ENCODE measurements at regions not wholly inside any gene's neighbourhood (a gene's known extent, or its start where the extent isn't known, plus 50 kb on each side); places are given as distances from the start of the nearest gene placed in this dataset.

DNA sequence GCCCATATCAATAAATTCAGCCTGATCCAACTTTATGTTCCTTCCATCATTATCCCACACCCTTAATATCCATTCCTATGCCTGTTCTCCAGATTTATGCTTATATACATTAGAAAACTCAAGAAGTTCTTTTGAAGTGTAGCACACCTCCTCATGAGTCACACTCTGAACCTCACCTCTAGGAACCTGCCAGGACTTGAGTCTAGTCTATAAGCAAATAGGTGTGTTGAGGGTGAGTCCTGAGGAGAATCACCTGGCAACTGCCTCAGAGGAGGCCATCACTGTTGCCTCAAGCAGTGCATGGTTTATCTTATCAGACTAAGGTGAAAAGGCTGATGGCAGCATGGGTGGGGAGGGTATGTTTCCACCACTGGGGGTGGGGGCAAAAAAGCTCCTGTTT is 496.7 kb downstream of the C6orf118 start:
- Histone ChIP-seq H2BK20ac (ENCODE audit: low read depth, low read length) (no peak overlapping the region), H2AK9ac (replicated peaks; ENCODE audit: low read depth, low read length, poor library complexity) (no peak overlapping the region), H3K18ac (ENCODE audit: low read depth, low read length) (no peak overlapping the region), H3K79me1 (ENCODE audit: low read depth in 1 of 2, low read length in 2 of 2) (no peaks in the 10 kb centered on the region), H3K56ac (ENCODE audit: extremely low read depth, insufficient read depth, low read length) (no peak overlapping the region), H3K4ac (ENCODE audit: low read depth, low read length) (no peak overlapping the region), H3K14ac (replicated peaks; ENCODE audit: low read depth, low read length) (no peak overlapping the region), H3K9ac (ENCODE audit: low read depth, low read length) (no peak overlapping the region), H4K5ac (ENCODE audit: low read depth, low read length) (no peak overlapping the region), H4K8ac (ENCODE audit: low read depth in 2 of 2, low read length in 2 of 2) (no peak overlapping the region), H3K23ac (ENCODE audit: low read depth, low read length) (no peak overlapping the region), H3K4me1 (ENCODE audit: control insufficient read depth, insufficient read depth, low read length) (no peaks in the 10 kb centered on the region), H4K91ac (ENCODE audit: insufficient read depth, low read depth, low read length) (no peak overlapping the region), H3K27me3 (ENCODE audit: control insufficient read depth, insufficient read depth, low read length) (no peaks in the 10 kb centered on the region), H2BK15ac (ENCODE audit: low read depth, low read length) (no peak overlapping the region), H2AK5ac (ENCODE audit: low read depth, low read length) (no peak overlapping the region), H3K36me3 (ENCODE audit: control insufficient read depth, insufficient read depth, low read length) (no peaks in the 10 kb centered on the region), H3K9me1 (ENCODE audit: insufficient read depth, low read length) (no peaks in the 10 kb centered on the region), H3K4me3 (ENCODE audit: insufficient read depth, low read depth, low read length) (no peak overlapping the region), H3K27ac (ENCODE audit: insufficient read depth, low read length) (no peak overlapping the region), H4K20me1 (ENCODE audit: insufficient read depth, low read length) (no peaks in the 10 kb centered on the region), H3K9me3 (ENCODE audit: control insufficient read depth, insufficient read depth, low read length) (peaks cover 31% of the 10 kb centered on the region), H2AFZ (replicated peaks; ENCODE audit: low read length, poor library complexity) (no peak overlapping the region), H3K4me2 (ENCODE audit: low read depth, low read length) (no peak overlapping the region), H2BK120ac (ENCODE audit: low read depth, low read length) (no peak overlapping the region), H2BK5ac (ENCODE audit: low read depth, low read length, poor library complexity, severe bottlenecking) (no peak overlapping the region)
- TF ChIP-seq MAZ (IDR thresholded peaks at IDR 0.05; ENCODE audit: borderline replicate concordance, low read depth, low read length) (no peak), NFE2L2 (IDR thresholded peaks at IDR 0.05; ENCODE audit: low read depth, low read length) (no peak), SMC3 (IDR thresholded peaks at IDR 0.05; ENCODE audit: low read depth, low read length) (no peak), FOS (IDR thresholded peaks at IDR 0.05; ENCODE audit: low read depth, low read length) (no peak), POLR2A (IDR thresholded peaks at IDR 0.05; ENCODE audit: low read depth, low read length) (no peak), CEBPB (IDR thresholded peaks at IDR 0.05; ENCODE audit: low read depth, low read length) (no peak), MXI1 (IDR thresholded peaks at IDR 0.05; ENCODE audit: borderline replicate concordance, low read depth, low read length) (no peak), MAFK (IDR thresholded peaks at IDR 0.05; ENCODE audit: low read depth, low read length) (no peak), RFX5 (IDR thresholded peaks at IDR 0.05; ENCODE audit: low read depth, low read length) (no peak), RCOR1 (IDR thresholded peaks at IDR 0.05; ENCODE audit: insufficient replicate concordance, low read length) (no peak)
- TF ChIP-seq, protein P1, sequence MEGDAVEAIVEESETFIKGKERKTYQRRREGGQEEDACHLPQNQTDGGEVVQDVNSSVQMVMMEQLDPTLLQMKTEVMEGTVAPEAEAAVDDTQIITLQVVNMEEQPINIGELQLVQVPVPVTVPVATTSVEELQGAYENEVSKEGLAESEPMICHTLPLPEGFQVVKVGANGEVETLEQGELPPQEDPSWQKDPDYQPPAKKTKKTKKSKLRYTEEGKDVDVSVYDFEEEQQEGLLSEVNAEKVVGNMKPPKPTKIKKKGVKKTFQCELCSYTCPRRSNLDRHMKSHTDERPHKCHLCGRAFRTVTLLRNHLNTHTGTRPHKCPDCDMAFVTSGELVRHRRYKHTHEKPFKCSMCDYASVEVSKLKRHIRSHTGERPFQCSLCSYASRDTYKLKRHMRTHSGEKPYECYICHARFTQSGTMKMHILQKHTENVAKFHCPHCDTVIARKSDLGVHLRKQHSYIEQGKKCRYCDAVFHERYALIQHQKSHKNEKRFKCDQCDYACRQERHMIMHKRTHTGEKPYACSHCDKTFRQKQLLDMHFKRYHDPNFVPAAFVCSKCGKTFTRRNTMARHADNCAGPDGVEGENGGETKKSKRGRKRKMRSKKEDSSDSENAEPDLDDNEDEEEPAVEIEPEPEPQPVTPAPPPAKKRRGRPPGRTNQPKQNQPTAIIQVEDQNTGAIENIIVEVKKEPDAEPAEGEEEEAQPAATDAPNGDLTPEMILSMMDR (conservative IDR thresholded peaks at IDR 0.05; ENCODE audit: low read depth, low read length), result no peak
- TF ChIP-seq, protein P2, sequence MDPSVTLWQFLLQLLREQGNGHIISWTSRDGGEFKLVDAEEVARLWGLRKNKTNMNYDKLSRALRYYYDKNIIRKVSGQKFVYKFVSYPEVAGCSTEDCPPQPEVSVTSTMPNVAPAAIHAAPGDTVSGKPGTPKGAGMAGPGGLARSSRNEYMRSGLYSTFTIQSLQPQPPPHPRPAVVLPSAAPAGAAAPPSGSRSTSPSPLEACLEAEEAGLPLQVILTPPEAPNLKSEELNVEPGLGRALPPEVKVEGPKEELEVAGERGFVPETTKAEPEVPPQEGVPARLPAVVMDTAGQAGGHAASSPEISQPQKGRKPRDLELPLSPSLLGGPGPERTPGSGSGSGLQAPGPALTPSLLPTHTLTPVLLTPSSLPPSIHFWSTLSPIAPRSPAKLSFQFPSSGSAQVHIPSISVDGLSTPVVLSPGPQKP (IDR thresholded peaks at IDR 0.05; ENCODE audit: borderline replicate concordance, low read depth, low read length), result no peak
- ChIA-PET POLR2A (ENCODE audit: unreplicated experiment) (no interaction called here), CTCF (no interaction called here)
- BruUV-seq (replicated peaks), result no TSS peak
- DNase-seq (no peak), ATAC-seq (ENCODE audit: low read depth) (no peak)
- intact Hi-C loops (cut with micrococcal nuclease), result no loop called here
- in situ Hi-C loops (cut with MboI; ENCODE audit: low sequenced_read_pairs), result no loop called here
- dilution Hi-C loops (cut with HindIII; ENCODE audit: low sequenced_read_pairs, unreplicated experiment), result no loop called here

Data from IMR-90 (cell line).